NCI-H1105 (cell line): ENCODE measurements at regions not wholly inside any gene's neighbourhood (a gene's known extent, or its start where the extent isn't known, plus 50 kb on each side); places are given as distances from the start of the nearest gene placed in this dataset.
"Not testable (repeated sequence)": the region's sequence is repeated elsewhere in the genome, so short reads cannot be mapped to it uniquely, and the experiment has no call there.

Experiments
- DNase-seq: peaks from one replicate; lab custom pipeline; 2025; lab: John Stamatoyannopoulos, UW

DNA sequence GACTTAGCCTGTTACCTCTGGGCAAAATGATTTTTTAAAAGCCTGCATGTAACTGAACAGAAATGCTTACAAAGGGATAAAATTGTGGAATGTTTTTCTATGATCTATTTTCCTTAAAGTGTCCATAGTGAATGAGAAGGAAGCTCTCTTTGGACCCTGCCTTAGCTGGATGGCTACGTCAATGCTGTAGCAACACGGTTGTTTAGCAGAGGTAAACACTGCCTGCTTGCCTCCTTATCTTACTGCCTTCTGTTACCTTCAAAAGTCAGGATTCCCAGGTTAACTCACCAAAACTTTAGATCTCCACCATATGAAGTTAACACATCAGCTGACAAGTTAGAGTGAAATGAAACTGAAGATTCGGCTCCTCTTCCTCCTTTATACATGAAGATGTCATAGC is 402.6 kb downstream of the SAMD5 start:
- no peak for DNase-seq

DNA sequence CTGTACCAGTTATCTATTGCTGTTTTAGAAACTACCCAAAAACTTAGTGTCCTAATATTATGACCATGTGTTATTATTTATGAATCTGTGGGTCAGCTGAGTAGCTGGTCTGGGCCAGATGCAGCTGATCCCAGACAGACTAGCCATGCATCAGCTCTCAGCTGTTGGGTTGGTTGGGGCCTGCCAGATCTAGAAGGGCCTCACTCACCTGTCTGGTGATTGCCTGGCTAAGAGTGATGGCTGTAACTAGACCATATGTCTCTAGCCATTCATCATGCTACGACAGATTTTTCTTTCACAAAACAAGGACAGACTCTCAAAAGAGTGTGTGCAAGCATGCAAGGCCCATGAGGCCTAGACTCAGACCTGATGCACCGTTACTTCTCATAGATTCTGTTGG is 403.2 kb downstream of the SAMD5 start:
- DNase-seq: no peak

DNA sequence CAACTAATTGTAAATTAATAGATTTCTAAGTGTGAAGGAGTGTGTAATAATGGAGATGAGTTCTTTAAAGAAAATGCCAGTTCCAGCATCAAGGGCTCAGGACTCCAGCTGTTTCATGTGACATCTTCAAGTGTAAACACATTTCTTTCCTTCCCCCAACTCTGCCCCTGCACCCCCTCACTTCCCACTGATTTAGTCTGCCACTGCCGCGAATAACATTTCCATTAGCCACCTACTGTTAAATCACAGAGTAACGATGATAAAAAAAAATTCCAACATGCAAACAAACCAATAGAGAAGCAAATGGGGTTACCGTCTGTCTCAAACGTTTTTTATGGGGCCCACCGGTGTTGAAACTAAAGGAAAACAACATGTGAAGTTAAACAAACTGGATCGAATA is 414.3 kb downstream of the SAMD5 start:
- no peak for DNase-seq

DNA sequence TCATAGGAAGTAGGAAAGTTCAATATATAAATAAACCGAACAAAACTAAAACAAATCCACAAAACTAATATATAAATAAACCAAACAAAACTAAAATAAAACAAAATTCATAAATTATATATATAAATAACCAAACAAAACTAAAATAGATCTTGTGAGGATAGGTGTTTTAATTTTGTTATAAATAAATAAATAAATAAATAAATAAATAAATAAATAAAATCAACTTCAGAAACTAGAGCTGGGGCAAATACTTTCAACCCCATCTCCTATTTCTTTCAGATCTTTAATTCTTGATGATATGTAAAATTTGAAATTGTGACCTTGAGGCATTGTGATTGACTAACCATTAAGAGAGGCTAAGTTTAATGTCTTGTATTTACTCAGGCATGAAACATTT is 416.1 kb downstream of the SAMD5 start:
- DNase-seq: no peak

DNA sequence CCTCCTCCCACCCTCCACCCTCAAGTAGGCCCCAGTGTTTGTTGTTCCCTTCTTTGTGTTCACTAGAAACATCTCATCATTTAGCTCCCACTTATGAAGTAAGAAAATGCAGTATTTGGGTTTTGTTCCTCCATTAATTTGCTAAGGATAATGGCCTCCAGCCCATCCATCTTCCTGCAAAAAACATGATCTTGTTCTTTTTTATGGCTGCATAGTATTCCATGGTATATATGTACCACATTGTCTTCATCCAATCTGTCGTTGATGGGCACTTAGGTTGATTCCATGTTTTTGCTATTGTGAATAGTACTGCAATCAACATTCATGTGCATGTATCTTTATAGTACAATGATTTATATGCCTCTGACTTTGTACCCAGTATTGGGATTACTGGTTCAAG is 416.8 kb upstream of the SASH1 start:
- no peak for DNase-seq

DNA sequence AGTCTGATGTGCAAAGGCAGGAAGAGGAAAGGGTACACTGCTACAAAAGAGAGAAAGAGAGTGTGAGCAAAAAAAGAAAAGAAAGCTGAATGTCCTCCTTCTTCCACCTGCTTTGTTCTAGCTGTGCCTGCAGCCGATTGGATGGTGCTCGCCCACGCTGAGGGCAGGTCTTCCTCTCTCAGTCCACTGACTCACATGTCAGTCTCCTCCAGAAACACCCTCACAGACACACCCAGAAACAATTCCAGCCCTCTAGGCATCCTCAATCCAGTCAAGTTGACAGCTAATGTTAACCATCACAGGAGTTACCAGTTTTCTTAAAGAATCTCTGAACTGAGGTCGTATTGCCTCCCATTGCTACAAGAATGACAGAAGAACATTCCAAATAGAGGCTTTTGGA is 411.9 kb upstream of the SASH1 start:
- DNase-seq: no peak

DNA sequence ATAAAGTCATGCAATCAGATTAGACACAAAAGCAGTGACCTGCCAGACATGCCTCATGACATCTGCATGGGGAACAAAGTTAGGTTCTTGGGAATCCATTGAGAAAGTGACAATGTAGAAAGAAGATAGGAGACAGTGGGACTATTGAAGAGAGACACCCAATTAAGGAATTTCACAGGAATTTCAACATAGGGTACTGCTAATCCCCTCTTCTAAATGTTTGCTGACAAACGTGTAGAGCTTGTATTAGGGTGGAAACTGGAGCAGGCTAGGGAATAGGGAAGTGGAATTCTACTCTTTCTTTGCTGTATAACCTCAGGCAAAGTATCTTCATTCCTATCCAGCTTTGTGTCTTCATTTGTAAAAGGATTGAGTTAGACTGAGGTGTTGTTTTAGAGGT is 409.4 kb upstream of the SASH1 start:
- no peak for DNase-seq

DNA sequence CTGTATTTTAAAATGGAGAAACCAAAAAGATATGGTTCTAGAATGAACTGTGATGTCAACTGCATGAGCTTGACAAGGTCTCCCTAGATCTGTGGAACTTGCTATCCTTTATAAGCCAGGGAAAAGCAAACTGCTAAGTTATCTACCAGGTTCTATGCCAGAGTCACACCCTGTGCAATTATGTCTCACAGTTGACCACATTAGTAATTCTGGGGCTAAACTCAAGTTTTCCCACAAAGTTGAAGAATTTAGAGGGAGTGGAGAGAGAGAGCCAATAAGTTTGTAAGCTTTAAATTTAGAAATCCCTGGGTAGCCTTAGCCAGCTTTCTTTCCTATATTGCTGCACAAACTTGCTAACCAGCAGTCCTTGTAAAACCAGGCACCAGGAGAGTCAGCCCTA is 407.0 kb upstream of the SASH1 start:
- no peak for DNase-seq

DNA sequence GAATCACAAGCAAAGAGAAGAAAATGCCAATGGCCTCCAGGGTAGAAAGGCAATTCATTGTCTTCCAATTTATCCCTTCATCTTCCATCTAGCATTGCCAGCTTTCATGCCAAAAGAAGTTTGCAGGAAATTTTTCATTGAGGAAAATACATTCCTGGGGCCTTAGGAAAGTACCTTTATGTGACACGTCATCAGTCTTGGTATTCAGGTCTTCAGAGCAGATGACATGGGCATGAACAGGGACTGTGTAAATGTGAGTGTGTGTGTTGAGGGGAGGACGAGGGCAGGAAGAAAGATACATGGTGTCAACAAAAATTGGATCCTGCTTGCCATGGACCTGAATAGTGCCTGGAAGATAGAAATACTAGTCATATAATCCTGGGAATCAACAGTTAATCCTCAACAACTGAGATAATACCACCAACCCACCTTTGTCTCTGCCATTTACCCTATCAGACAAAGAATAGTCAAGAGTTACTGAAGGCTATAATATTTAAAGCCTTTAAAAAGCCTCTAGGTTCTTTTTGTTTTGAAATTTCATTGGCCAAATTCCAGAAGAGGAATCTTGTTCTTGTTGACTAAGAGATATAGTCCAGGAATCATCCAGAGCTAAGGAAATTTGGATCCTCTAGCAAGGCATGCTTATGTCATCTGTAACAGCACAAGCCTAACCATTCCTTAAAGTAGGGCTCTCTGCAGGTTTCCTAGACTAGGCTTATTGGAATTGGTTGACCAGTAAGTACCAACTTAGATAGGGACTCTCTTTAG is 405.8 kb upstream of the SASH1 start:
- DNase-seq: no peak

DNA sequence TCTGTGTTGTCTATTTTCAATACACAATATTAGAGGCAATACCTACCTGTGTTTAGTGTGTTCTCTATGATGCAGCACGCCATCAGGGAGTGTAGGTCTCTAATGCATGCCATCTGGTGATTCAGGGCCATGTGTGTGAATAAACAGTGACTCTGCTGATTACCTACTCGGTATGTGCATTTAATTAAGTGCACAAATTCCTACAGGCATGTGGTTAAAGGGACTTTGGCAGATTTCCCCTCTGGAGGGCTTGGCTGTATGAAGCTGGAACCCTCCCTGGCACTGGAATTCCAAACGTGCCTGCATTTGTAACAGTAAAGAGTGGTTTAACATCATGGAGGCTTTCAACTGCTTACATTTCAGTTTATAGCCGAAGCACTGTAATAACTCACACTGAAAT is 401.5 kb upstream of the SASH1 start:
- no peak for DNase-seq

DNA sequence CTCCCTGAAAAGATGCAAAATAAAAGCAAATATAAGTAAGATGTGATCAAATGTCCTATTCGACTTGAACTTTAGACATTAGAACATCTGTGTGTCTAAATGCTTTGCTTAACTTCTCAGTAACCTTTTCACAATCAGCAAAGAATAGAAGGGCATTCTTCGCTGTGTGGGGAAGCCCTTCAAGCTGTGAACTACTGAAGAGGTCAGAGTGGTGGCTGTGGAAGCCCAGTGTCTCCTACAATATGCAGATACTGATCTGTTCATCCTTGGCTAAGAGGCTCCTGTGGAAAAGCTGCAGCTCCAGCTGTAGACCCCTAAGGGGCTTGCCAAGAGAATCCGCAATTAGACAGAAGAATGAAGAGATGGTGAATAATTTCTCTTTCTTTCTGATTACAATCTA is 400.3 kb upstream of the SASH1 start:
- no peak for DNase-seq

DNA sequence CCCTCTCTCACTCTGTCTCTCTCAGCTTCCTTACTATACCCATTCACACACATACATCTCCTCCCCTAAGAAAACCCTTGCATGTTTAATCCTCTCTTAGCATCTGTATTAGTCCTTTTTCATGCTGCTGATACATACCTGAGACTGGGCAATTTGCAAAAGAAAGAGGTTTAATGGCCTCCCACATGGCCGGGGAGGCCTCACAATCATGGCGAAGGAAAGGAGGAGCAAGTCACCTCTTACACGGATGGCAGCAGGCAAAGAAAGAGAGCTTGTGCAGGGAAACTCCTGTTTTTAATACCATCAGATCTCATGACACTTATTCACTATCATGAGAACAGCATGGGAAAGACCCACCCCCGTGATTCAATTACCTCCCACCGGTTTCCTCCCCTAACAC is 398.5 kb upstream of the SASH1 start:
- no peak for DNase-seq

DNA sequence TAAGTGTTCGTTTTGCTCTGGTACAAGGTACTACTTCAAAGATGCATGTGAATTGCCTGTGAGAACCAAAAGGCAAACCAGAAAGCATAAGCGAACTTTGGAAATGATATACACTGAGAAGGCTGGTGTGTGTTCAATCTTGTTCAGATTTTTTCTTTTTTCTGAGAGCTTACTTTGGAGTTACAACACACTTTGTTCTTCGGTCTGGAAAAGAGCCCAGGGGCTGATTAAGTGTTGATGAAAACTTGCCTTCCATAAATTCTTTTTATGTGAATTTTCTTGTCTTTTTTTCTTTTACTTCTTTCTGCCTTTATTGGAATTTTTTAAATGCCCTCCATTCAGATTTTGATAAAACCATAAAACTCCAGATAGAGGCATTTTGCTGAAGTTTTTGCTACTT is 395.1 kb upstream of the SASH1 start:
- DNase-seq: no peak

DNA sequence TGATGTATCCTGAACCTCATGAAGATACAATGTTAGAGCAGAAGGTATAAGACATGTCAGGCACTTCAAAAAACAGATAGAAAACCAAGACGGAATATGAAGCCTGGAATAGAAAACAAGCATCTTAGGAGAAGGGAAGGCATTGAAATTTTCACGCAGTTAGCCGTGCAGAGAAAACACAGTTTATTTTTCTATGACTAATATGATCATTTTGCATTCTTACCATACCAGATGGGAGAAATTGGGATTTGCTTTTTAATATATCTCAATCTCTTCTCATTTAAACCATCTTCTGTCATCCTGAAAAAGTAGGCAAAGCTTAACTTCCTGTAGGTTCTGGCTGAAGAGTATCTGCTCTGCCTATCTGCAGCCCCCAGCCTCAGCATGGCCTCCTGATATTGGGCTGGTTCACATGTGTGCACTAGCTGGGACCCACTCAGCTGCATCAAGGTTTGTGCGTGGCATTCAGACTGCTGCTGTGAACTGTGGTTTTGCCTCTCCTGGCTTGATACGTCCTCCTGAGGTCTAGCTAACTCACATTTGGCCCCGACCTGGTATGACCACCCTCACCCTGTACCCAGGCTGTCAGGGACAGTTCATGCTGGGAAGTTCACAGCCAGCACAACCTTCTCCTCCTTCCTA is 392.5 kb upstream of the SASH1 start:
- no peak for DNase-seq

DNA sequence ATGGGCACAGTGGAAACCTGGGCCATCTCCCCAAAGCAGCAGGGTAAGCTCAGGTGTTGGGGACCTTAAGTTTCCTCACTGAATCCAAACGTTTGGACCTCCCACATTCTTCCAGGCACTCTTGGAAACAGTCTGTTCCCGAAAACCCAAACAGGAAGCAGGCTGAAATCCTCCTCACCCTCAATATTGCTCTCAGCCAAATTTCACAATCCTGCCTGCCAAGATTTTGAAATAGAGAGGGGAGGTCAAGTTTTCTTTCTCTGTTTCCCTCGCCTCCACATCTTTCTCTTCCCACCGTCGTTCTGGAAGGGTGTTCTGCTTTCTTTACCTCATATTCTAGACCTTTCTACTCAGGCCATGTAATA is 392.0 kb upstream of the SASH1 start:
- DNase-seq: no peak

DNA sequence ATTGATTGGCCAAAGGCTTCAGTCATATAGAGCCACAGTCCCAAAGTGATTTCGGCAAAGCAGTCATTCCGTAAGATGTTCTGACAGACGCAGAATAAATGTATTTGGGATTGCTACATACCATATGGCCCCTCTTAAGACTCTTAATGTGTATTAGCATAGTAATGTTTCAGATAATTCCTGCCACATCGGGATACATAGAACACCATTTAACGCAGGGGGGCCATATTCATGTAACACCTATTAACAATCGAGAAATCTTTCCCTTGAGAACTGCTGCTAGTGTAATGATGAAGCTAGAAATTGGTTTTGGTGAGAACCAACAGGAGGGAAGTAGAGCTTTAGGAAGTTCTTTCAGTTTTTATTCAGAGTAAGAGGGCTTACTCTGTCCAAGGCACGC is 390.9 kb upstream of the SASH1 start:
- DNase-seq: no peak

DNA sequence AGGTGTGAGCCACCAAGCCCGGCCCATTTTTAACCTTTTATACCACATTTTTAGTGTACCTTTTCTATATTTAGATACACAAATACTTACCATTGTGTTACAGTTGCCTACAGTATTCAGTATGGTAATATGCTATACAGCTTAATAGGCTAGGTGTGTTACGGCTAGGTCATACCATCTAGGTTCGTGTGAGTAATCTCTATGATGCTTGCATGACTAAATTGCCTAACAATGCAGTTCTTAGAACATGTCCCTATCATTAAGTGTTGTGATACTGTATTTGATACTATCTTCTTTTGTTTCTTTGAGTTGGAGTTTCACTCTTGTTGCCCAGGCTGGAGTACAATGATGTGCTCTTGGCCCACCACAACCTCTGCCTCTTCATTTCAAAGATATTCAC is 387.7 kb upstream of the SASH1 start:
- DNase-seq: no peak

DNA sequence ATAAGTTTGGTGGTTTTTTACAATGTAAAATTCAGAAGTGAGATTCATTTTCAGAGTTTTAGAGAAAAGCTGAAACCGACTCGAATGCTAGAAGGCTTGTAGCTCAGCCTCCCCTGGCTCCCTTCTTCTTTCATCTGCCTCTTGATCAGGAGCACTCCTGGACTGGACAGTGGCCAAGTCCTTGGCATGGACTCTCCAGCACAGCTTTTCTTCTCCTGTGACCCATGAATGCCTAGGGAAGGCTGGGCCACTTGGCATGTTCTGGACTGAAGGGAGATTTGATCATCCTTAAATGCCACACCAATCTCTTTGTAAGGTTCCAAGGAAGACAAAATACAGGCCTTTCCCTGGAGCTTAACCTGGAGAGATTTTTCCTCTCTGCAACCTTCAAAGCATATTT is 384.0 kb upstream of the SASH1 start:
- DNase-seq: no peak

DNA sequence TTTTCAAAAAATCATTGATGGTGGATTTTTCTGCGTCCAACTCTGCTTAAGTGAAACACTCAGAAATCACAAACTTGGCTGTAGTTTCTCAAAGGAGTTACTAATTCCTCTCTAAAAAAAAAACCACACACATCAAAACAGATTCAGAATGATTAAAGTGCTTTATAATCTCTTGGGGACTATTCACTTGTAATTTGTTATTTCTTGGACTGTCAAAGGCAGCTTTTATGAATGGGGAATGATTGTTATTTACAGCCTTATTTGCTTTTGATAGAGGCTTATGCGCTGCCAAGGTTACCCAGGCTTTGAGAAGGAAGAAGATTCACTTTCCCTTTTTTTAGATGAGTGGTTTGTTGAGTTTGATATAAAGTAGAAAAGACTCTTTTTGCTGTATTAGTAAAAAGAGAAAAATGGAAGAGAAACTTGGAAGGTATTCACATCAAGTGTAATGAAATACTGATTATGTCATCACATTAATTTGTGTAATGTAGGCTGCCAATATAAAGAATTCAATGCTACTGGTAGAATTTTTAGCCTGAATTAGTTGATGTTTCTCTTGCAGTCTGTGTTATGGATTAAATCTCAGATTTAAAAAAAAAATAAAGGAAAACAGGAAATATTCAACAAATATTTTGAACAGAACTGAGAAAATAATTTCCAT is 381.0 kb upstream of the SASH1 start:
- DNase-seq: no peak

DNA sequence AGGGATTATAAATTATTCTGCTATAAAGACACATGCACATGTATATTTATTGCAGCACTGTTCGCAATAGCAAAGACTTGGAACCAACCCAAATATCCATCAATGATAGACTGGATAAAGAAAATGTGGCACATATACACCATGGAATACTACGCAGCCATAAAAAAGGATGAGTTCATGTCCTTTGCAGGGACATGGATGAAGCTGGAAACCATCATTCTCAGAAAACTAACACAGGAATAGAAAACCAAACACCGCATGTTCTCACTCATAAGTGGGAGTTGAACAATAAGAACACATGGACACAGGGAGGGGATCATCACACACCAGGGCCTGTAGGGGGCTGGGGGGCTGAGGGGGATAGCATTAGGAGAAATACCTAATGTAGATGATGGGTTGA is 377.2 kb upstream of the SASH1 start:
- DNase-seq: not testable (repeated sequence)

DNA sequence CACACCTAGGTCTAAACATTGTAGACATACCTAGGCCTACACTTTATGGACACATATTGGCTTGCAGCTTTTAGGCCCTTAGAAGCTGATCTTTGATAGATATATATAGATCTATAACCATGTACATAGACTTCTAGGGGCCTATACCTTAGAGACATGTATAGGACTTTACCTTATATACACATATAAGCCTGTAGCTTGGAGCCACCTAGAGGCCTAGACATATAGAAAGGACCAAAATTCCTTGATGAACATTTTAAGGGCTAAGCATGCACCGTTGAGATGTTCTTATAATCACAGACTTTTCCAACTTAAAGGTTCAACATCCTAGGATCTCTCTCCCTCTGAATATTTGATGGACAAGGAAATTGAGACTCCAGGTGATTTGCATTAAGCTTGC is 371.7 kb upstream of the SASH1 start:
- no peak for DNase-seq

DNA sequence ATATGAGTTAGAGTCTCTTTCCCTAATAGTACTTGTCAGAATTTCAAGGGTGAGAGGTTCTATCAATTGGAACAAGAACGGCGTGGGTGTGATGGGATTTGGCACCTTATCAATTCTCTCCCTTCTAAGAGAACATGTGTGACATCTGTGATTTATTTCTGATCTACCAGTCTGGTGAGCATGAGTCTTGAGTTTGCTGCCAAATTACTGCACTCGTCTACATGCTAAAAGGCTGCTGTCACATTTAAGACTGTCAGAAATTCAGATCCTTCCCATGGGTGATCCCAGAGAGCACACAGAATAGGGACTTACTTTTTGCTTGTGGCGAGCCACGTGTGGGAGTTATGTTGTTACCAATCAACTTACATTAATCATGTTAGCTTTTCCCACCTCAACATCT is 370.2 kb upstream of the SASH1 start:
- DNase-seq: no peak

DNA sequence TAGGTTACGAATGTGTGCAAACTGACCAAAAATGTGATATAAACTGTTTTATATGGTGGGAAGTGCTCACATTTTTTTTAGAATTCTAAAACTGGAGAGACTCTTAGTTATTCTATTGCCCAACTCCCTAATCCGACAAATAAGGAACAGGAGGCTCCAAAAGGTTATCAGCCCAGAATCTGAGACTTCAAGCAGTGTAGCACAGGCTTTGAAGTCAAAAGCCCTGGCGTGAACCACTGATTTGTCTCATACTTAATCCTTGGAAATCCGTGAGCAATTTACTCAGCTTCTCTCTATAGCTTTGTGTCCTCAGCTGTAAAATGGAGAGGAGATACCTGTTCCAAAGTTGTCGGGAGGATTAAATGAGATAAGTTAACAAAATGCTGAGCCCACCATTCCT is 368.8 kb upstream of the SASH1 start:
- DNase-seq: no peak

DNA sequence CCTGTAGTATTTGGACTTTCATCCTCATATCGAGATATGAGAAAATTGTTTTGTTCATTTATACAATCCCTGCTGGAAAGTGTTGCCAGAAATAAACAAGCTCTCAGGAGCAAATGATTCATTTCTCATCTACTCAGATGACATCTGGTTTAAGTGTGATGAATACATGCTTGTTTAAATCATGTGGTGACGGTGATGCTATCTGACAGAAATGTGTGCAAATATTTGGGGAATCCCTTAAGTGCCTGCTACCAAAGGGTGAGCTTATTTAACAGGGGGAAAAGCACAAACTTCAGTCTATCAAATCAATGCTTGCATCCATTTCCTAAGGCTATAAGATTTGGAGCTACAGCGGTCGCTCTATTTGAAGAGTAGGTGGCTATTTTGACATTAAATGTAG is 368.3 kb upstream of the SASH1 start:
- no peak for DNase-seq
